ENCODE measurements at regions not wholly inside any gene's neighbourhood (a gene's known extent, or its start where the extent isn't known, plus 50 kb on each side); places are given as distances from the start of the nearest gene placed in this dataset.

- no peak for TF ChIP-seq CTCF (IDR thresholded peaks at IDR 0.05)
- no peak for TF ChIP-seq EZH2 (IDR thresholded peaks at IDR 0.05; ENCODE audit: borderline replicate concordance, insufficient read depth, low read depth, low read length, poor library complexity, severe bottlenecking)
Measured at GRCh38 chr9:74016004-74016403, 481.1 kb upstream of the RORB start.
